Aorta (tissue), 5 donors: ENCODE measurements at regions not wholly inside any gene's neighbourhood (a gene's known extent, or its start where the extent isn't known, plus 50 kb on each side); places are given as distances from the start of the nearest gene placed in this dataset.

ENCODE experiments used
- ATAC-seq: fragments of 200-7000 bp; cut with Tn5 transposase; one replicate; pipeline ENCODE4 v1.9.1; 2022; ENCODE audit warnings: moderate library complexity; ENCODE audit not compliant: low FRiP score
- DNase-seq, 2 donors: peaks; one replicate each; pipeline ENCODE4 v3.0.0-alpha.2; 2020
- H3K27ac ChIP-seq, 2 donors: one replicate each; pipeline ENCODE4 v1.5.1; 2013; ENCODE audit warnings: low read length in 2 of 2, mild to moderate bottlenecking in 2 of 2, moderate library complexity in 2 of 2, control low read depth in 1 of 2, inconsistent platforms in 1 of 2, low read depth in 1 of 2
- H3K27me3 ChIP-seq, 2 donors: one replicate each; pipeline ENCODE4 v1.6.1; 2013; ENCODE audit warnings: control low read depth in 1 of 2, low read length in 1 of 2, mild to moderate bottlenecking in 1 of 2, moderate library complexity in 1 of 2; ENCODE audit not compliant: insufficient read depth in 2 of 2, control insufficient read depth in 1 of 2
- H3K36me3 ChIP-seq, 2 donors: one replicate each; pipeline ENCODE4 v1.6.1; 2013; ENCODE audit warnings: control low read depth in 1 of 2, low read length in 1 of 2, mild to moderate bottlenecking in 1 of 2; ENCODE audit not compliant: insufficient read depth in 2 of 2, control insufficient read depth in 1 of 2
- H3K4me1 ChIP-seq, 2 donors: one replicate each; pipeline ENCODE4 v1.6.1; 2013; ENCODE audit warnings: low read length in 2 of 2, control low read depth in 1 of 2, mild to moderate bottlenecking in 1 of 2, moderate library complexity in 1 of 2; ENCODE audit not compliant: insufficient read depth in 2 of 2, control insufficient read depth in 1 of 2
- H3K4me3 ChIP-seq, 2 donors: one replicate each; pipeline ENCODE4 v1.5.1; 2013; ENCODE audit warnings: low read length in 2 of 2, control low read depth in 1 of 2, mild to moderate bottlenecking in 1 of 2
- H3K9me3 ChIP-seq: one replicate; pipeline ENCODE4 v1.6.1; 2013; ENCODE audit warnings: mild to moderate bottlenecking, low read length; ENCODE audit not compliant: control insufficient read depth
- WGBS, 2 donors: extraction: QIAGEN DNeasy Blood & Tissue Kit; methylation state at CpG; one replicate each; pipeline ENCODE4 v1.1.7; 2013; 5-methylcytosine and 5-hydroxymethylcytosine counted together
- intact Hi-C, 2 donors: fragments of 100-400 bp; cut with DNase I; formaldehyde crosslinking; loops; one replicate each; pipeline versions ENCODE4 v1.14.2 to v1.15.0; 2022
- donor health status: healthy with polysubstance abuse.
- donor health status: Bipolar disorder and iron deficiency.
- donor health status: DM: no; HTN: no; CAD: no.
- donor health status: DM: no; HTN: no; CAD: no.
- donor health status: DM: yes; HTN: yes; CAD: no.

GRCh38 chr3:82067420-82067819 lies 306.0 kb upstream of the GBE1 start:
- 73 to 76% methylated on average over 7 of the region's 7 CpGs for WGBS, 2 donors
- ATAC-seq = no peak

DNA sequence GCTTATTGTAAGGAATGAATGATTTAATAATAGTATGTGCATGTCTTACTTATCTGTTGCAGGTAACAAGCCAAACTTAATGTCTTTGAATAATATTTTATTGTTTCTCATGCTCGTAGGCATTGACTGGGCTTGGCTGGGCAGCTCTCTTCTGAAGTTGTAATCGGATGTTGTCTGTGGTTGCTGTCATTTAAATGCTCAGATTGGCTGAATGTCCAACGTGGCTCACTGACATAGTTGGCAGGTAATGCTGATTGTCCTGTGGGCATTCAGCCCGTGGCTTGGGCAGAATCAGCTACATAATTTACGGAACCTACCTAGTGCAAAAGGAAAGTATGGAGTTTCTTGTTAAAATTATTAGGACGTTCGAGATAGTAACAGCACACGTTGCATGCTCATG lies 297.4 kb upstream of the GBE1 start:
- WGBS, 2 donors = 83 to 84% methylated on average over 8 of the region's 8 CpGs
- ATAC-seq (no peak), DNase-seq (no peak)

More at GRCh38 chr3:82067420-82067819, 306.0 kb upstream of the GBE1 start:
- no peak overlapping the region for H3K4me3 ChIP-seq
- H3K27me3 ChIP-seq = no peaks in the 10 kb centered on the region
- no peaks in the 10 kb centered on the region for H3K36me3 ChIP-seq
- no peak overlapping the region for H3K27ac ChIP-seq
- intact Hi-C loops = no loop called here
- DNase-seq = no peak
- H3K4me1 ChIP-seq = no peaks in the 10 kb centered on the region
- no peaks in the 10 kb centered on the region for H3K9me3 ChIP-seq

GRCh38 chr3:82055792-82056191 lies 294.3 kb upstream of the GBE1 start:
- H3K27me3 ChIP-seq = no peaks in the 10 kb centered on the region
- intact Hi-C loops = no loop called here
- DNase-seq (no peak), ATAC-seq (no peak)
- no peaks in the 10 kb centered on the region for H3K4me1 ChIP-seq
- H3K36me3 ChIP-seq = no peaks in the 10 kb centered on the region
- no peak overlapping the region for H3K27ac ChIP-seq
- no peak overlapping the region for H3K4me3 ChIP-seq
- WGBS, 2 donors = 55 to 59% methylated on average over 3 of the region's 3 CpGs
- no peaks in the 10 kb centered on the region for H3K9me3 ChIP-seq

More for the DNA sequence above, 297.4 kb upstream of the GBE1 start:
- no peak overlapping the region for H3K27ac ChIP-seq
- no peaks in the 10 kb centered on the region for H3K9me3 ChIP-seq
- H3K27me3 ChIP-seq = no peaks in the 10 kb centered on the region
- H3K4me1 ChIP-seq = no peaks in the 10 kb centered on the region
- intact Hi-C loops = no loop called here
- no peak overlapping the region for H3K4me3 ChIP-seq
- H3K36me3 ChIP-seq = no peaks in the 10 kb centered on the region

GRCh38 chr3:82054849-82055248 lies 293.4 kb upstream of the GBE1 start:
- Histone ChIP-seq H3K4me1 (no peaks in the 10 kb centered on the region), H3K27me3 (no peaks in the 10 kb centered on the region), H3K27ac (no peak overlapping the region), H3K36me3 (no peaks in the 10 kb centered on the region), H3K4me3 (no peak overlapping the region), H3K9me3 (no peaks in the 10 kb centered on the region)
- intact Hi-C loops = no loop called here
- ATAC-seq = no peak
- no peak for DNase-seq
- 64 to 82% methylated on average over 1 of the region's 1 CpG for WGBS, 2 donors

GRCh38 chr3:82053236-82053635 lies 291.8 kb upstream of the GBE1 start:
- no peaks in the 10 kb centered on the region for H3K27me3 ChIP-seq
- DNase-seq = no peak
- intact Hi-C loops = no loop called here
- WGBS, 2 donors = 88% methylated on average over 1 of the region's 1 CpG
- no peaks in the 10 kb centered on the region for H3K4me1 ChIP-seq
- no peak overlapping the region for H3K4me3 ChIP-seq
- no peaks in the 10 kb centered on the region for H3K36me3 ChIP-seq
- H3K9me3 ChIP-seq = no peaks in the 10 kb centered on the region
- H3K27ac ChIP-seq = no peak overlapping the region
- ATAC-seq = no peak

- intact Hi-C loops = no loop called here
- no peak overlapping the region for H3K27ac ChIP-seq
- no peaks in the 10 kb centered on the region for H3K27me3 ChIP-seq
- no peaks in the 10 kb centered on the region for H3K36me3 ChIP-seq
- no peaks in the 10 kb centered on the region for H3K9me3 ChIP-seq
- no peaks in the 10 kb centered on the region for H3K4me1 ChIP-seq
- 92 to 94% methylated on average over 1 of the region's 1 CpG for WGBS, 2 donors
- H3K4me3 ChIP-seq = no peak overlapping the region
- no peak for DNase-seq
- no peak for ATAC-seq
Measured at GRCh38 chr3:82050382-82050781, 288.9 kb upstream of the GBE1 start.

- H3K4me3 ChIP-seq = no peak overlapping the region
- H3K4me1 ChIP-seq = no peaks in the 10 kb centered on the region
- H3K36me3 ChIP-seq = no peaks in the 10 kb centered on the region
- intact Hi-C loops = no loop called here
- no peak for ATAC-seq
- H3K27ac ChIP-seq = no peak overlapping the region
- H3K9me3 ChIP-seq = no peaks in the 10 kb centered on the region
- no peak for DNase-seq
- WGBS, 2 donors = 80 to 83% methylated on average over 3 of the region's 3 CpGs
- H3K27me3 ChIP-seq = no peaks in the 10 kb centered on the region
Measured at GRCh38 chr3:82048711-82049110, 287.3 kb upstream of the GBE1 start.

DNA sequence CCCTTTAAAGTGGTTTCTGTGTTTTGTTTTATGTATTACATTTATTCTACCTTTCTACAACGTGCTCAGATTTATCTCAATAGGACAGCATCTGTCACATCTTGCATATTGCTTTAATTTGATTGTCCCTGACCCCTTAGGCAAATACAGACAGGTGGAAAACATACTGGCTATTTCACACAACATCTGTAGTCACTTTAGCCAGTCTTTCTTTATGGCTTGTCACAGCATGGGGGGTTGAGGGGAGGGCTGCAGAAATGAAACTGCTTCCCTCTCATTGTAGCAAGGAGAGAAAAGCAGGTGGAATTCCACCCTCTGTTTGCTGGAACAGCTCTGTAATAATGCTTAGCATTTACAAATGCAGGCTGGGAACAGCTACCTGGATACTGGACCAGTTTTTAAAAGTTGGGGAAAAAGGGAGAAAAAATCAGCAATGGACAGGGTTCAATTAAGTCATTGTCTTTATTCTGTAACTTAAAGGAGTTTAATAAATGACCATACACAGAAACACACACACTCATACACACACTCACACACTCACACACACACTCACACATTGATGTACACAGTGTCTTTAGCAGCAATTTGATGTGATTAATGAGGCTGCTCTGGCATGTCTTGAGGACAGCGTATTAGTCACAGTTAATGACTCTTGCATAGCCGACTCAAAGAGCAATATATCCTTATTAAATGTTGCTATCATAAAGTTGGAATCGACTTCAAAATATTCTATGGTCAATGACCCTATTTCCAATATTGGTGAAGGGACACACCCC lies 283.7 kb upstream of the GBE1 start:
- ATAC-seq (no peak), DNase-seq (no peak)
- intact Hi-C loops = no loop called here
- 24 to 34% methylated on average over 4 of the region's 4 CpGs for WGBS, 2 donors
- Histone ChIP-seq H3K4me3 (no peak overlapping the region), H3K36me3 (no peaks in the 10 kb centered on the region), H3K27me3 (no peaks in the 10 kb centered on the region), H3K4me1 (no peaks in the 10 kb centered on the region), H3K27ac (no peak overlapping the region), H3K9me3 (peaks cover 2% of the 10 kb centered on the region)

DNA sequence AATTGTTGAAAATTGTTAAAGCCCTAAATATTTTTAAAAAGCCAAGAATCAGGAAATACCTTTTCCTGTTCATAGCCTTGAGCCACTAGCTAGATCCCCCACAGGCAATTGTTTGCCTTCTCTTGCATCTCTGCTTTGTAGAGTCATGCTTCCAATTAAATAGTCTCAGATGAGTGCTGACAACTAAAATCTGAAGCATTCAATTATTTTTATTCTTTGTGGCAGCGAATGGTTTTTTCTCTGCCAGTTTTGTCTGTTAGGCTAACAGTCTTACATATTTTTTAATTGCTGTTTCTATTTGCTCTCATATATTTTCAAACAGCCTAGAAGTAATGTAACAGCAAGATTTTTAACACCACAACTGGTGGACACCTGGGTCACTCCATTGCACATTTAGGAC lies 277.1 kb upstream of the GBE1 start:
- no peaks in the 10 kb centered on the region for H3K36me3 ChIP-seq
- intact Hi-C loops = no loop called here

More for the DNA sequence above, 277.1 kb upstream of the GBE1 start:
- no peak overlapping the region for H3K4me3 ChIP-seq
- H3K9me3 ChIP-seq = peaks cover 2% of the 10 kb centered on the region
- ATAC-seq (no peak), DNase-seq (no peak)
- H3K4me1 ChIP-seq = no peaks in the 10 kb centered on the region
- no peaks in the 10 kb centered on the region for H3K27me3 ChIP-seq
- H3K27ac ChIP-seq = no peak overlapping the region
- 38 to 45% methylated on average over 1 of the region's 1 CpG for WGBS, 2 donors
